PC-3 (cell line): ENCODE measurements at regions not wholly inside any gene's neighbourhood (a gene's known extent, or its start where the extent isn't known, plus 50 kb on each side); places are given as distances from the start of the nearest gene placed in this dataset.

Source experiments
- ATAC-seq: fragments of 200-7000 bp; cut with Tn5 transposase; 2 replicates; pipeline ENCODE4 v1.9.1; 2020; ENCODE audit warnings: mild to moderate bottlenecking, moderate library complexity
- BruUV-seq: library from RNA; stranded (reverse); fragments of 400-500 nt; replicated peaks from 2 replicates; lab custom pipeline; 2021; lab: Mats Ljungman, UMichigan
- CTCF ChIA-PET: fragments of 300-600 bp; sonication (Branson Sonifier 250); formaldehyde crosslinking; loops from one replicate; lab custom pipeline; 2022; ENCODE audit warnings: antibody characterized with exemption; lab: Charles Lee
- POLR2A ChIA-PET: fragments of 300-600 bp; sonication (Branson Sonifier 250); formaldehyde crosslinking; loops from one replicate; lab custom pipeline; 2022; ENCODE audit warnings: antibody characterized with exemption; ENCODE audit not compliant: unreplicated experiment; lab: Charles Lee
- DNase-seq: peaks from one replicate; pipeline ENCODE4 v3.0.0-alpha.2; 2015
- H2AFZ ChIP-seq: fragments of 300-600 bp; sonication (generic); 2 replicates; pipeline ENCODE4 v1.6.0; 2016; ENCODE audit warnings: antibody characterized with exemption, low read length
- H3F3A ChIP-seq: fragments of 300-600 bp; sonication (generic); one replicate; pipeline ENCODE4 v1.6.0; 2017; ENCODE audit warnings: antibody characterized with exemption, low read length, control low read depth, mild to moderate bottlenecking; ENCODE audit not compliant: unreplicated experiment
- H3K27ac ChIP-seq: fragments of 300-600 bp; sonication (generic); 2 replicates; pipeline ENCODE4 v1.5.1; 2016; ENCODE audit warnings: mild to moderate bottlenecking, low read length
- H3K27me3 ChIP-seq: fragments of 300-600 bp; sonication (generic); 2 replicates; pipeline ENCODE4 v1.6.1; 2016; ENCODE audit warnings: low read length, mixed read lengths
- H3K36me3 ChIP-seq: fragments of 300-600 bp; sonication (generic); 2 replicates; pipeline ENCODE4 v1.6.1; 2016; ENCODE audit warnings: low read depth, mixed run types, low read length, mixed read lengths
- H3K4me1 ChIP-seq: fragments of 300-600 bp; sonication (generic); 2 replicates; pipeline ENCODE4 v1.5.1; 2016; ENCODE audit warnings: low read length; ENCODE audit not compliant: insufficient read depth
- H3K4me2 ChIP-seq: fragments of 300-600 bp; sonication (generic); 2 replicates; pipeline ENCODE4 v1.6.0; 2016; ENCODE audit warnings: low read length
- H3K4me3 ChIP-seq: fragments of 300-600 bp; sonication (generic); 2 replicates; pipeline ENCODE4 v1.5.1; 2016; ENCODE audit warnings: mild to moderate bottlenecking, low read length, mixed read lengths
- H3K79me2 ChIP-seq: fragments of 300-600 bp; sonication (generic); 2 replicates; pipeline ENCODE4 v1.6.1; 2017; ENCODE audit warnings: low read length, mixed read lengths
- H3K9ac ChIP-seq: fragments of 300-600 bp; sonication (generic); 2 replicates; pipeline ENCODE4 v1.6.0; 2016; ENCODE audit warnings: mild to moderate bottlenecking, low read length
- H3K9me2 ChIP-seq: fragments of 300-600 bp; sonication (generic); replicated peaks from 2 replicates; pipeline ENCODE4 v1.6.1; 2016; ENCODE audit warnings: mixed run types, low read length, mixed read lengths
- H3K9me3 ChIP-seq: fragments of 300-600 bp; sonication (generic); 2 replicates; pipeline ENCODE4 v1.6.1; 2016; ENCODE audit warnings: low read length, mixed read lengths
- H4K20me1 ChIP-seq: fragments of 300-600 bp; sonication (generic); 2 replicates; pipeline ENCODE4 v1.6.1; 2016; ENCODE audit warnings: low read length, mixed read lengths
- EZH2 ChIP-seq: fragments of 300-600 bp; sonication (generic); IDR thresholded peaks from one replicate; pipeline ENCODE4 v1.6.1; 2017; ENCODE audit warnings: antibody characterized with exemption, mild to moderate bottlenecking, low read length; ENCODE audit not compliant: unreplicated experiment
- EZH2phosphoT487 ChIP-seq: fragments of 300-600 bp; sonication (generic); IDR thresholded peaks from 2 replicates; pipeline ENCODE4 v1.6.1; 2018; ENCODE audit warnings: mild to moderate bottlenecking, antibody characterized with exemption, low read length, borderline replicate concordance
- intact Hi-C: fragments of 100-400 bp; cut with micrococcal nuclease; formaldehyde crosslinking; loops from 2 replicates; pipeline ENCODE4 v1.9.0; 2023
- TF ChIP-seq, protein P1 (sequence below): fragments of 300-600 bp; sonication (generic); conservative IDR thresholded peaks from 2 replicates; pipeline ENCODE4 v1.5.1; 2017; ENCODE audit warnings: antibody characterized with exemption, low read depth, mild to moderate bottlenecking, low read length

DNA sequence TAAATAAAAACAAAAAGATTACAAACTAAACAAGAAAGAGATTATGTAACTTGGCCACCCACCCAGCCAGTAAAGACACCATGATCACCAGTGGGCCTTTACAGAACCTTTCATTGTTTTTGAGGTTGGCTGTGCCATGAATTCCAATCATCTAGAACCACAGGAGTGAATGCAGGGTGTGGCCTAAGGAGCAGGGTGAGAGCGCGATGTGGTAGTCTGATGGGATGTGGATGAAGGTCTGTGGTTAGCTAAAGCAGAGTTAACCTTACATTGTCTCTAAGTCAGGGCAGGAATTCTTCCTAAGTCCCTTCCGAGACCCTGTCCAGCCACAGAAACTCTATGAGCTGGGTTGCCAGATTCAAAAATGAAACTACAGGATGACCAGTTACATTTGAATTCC, 54.0 kb upstream of the CDKN3 start:
- Histone ChIP-seq H2AFZ (no peak overlapping the region), H3K27me3 (no peaks in the 10 kb centered on the region), H3K4me2 (peak overlapping the region; percentile 44; the same call in 1 of the 2 replicates), H3K9ac (no peak overlapping the region), H3K9me3 (no peaks in the 10 kb centered on the region), H3K9me2 (no peaks in the 10 kb centered on the region), H3K36me3 (no peaks in the 10 kb centered on the region), H3K27ac (no peak overlapping the region), H3K79me2 (no peaks in the 10 kb centered on the region), H3K4me1 (peaks cover 21% of the 10 kb centered on the region), H3F3A (no peaks in the 10 kb centered on the region), H4K20me1 (no peaks in the 10 kb centered on the region), H3K4me3 (no peak overlapping the region)
- no TSS peak for BruUV-seq
- intact Hi-C loops: loop anchor here (10.0 kb wide), 1 partner anchor 728 kb away; no protein-coding TSS in a partner anchor
- DNase-seq (no peak), ATAC-seq (no peak)
- CTCF ChIA-PET: interaction anchor here (0.5 to 1.4 kb wide), 8 partner anchors 9 to 1877 kb away, joined by 3 to 8 read pairs (median 6); no protein-coding TSS in a partner anchor
- TF ChIP-seq, protein P1, sequence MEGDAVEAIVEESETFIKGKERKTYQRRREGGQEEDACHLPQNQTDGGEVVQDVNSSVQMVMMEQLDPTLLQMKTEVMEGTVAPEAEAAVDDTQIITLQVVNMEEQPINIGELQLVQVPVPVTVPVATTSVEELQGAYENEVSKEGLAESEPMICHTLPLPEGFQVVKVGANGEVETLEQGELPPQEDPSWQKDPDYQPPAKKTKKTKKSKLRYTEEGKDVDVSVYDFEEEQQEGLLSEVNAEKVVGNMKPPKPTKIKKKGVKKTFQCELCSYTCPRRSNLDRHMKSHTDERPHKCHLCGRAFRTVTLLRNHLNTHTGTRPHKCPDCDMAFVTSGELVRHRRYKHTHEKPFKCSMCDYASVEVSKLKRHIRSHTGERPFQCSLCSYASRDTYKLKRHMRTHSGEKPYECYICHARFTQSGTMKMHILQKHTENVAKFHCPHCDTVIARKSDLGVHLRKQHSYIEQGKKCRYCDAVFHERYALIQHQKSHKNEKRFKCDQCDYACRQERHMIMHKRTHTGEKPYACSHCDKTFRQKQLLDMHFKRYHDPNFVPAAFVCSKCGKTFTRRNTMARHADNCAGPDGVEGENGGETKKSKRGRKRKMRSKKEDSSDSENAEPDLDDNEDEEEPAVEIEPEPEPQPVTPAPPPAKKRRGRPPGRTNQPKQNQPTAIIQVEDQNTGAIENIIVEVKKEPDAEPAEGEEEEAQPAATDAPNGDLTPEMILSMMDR: no peak
- TF ChIP-seq EZH2phosphoT487 (no peak), EZH2 (no peak)
- POLR2A ChIA-PET: interaction anchor here (0.6 kb wide), 1 partner anchor 379 kb away, joined by 4 read pairs; no protein-coding TSS in a partner anchor

DNA sequence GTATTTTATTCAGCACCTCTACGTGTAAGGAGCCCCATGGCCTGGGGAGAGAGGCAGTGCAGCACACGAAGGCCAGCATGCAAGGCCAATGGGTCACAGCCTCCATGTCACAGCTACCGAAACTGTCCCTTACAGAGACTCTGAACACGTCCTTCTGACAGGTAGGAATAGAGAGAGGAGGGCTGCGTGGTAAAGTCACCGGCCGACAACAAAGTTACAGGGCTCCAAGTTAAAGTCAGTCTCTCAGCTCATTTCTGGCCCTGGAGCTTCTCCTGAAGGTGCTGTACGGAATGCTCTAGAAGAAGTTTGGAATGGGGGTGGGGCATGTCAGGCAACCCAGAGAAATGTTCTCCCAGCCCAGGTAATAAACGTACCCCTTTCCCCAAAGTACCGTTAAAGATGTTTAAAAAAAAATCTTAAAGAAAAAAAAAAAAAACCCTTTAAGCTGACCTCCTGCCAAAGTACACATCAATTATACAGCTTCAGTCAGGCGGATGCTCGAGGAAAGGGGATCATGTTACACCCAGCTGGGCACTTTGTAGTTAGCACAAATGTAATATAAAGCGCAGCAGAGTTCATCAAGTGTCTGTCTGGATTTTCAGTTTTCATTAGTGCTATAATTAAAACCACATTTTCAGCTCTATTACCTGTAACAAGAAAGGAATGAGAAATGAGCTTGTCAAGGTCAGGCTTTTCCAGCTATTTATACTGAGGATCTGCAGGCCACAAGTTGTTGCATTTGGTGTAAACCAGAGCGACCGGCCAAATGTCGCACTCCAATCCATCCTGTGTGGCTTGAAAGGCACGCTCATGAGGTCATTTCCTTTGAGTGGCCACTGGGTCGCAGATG, 53.3 kb upstream of the CDKN3 start:
- no peak overlapping the region for H3K27ac ChIP-seq
- TF ChIP-seq EZH2phosphoT487 (no peak), EZH2 (no peak)
- TF ChIP-seq, protein P1: no peak
- H3K79me2 ChIP-seq: no peaks in the 10 kb centered on the region
- POLR2A ChIA-PET: interaction anchor here (0.6 to 0.7 kb wide), 15 partner anchors 21 to 1905 kb away, joined by 3 to 29 read pairs (median 6); partner anchors contain the start of gene CDKN3
- peak; percentile 71 for ATAC-seq
- no peaks in the 10 kb centered on the region for H3K9me2 ChIP-seq
- peak; percentile 78 for DNase-seq
- no peaks in the 10 kb centered on the region for H3F3A ChIP-seq
- H3K4me1 ChIP-seq: peaks cover 20% of the 10 kb centered on the region
- no peaks in the 10 kb centered on the region for H3K36me3 ChIP-seq
- H2AFZ ChIP-seq: no peak overlapping the region
- BruUV-seq: no TSS peak
- H3K4me3 ChIP-seq: no peak overlapping the region
- H3K27me3 ChIP-seq: no peaks in the 10 kb centered on the region
- CTCF ChIA-PET: interaction anchor here (0.5 to 1.4 kb wide), 18 partner anchors 9 to 1878 kb away, joined by 3 to 8 read pairs (median 4); no protein-coding TSS in a partner anchor
- no peaks in the 10 kb centered on the region for H3K9me3 ChIP-seq
- no peaks in the 10 kb centered on the region for H4K20me1 ChIP-seq
- peak overlapping the region; percentile 44 for H3K4me2 ChIP-seq
- no peak overlapping the region for H3K9ac ChIP-seq
- intact Hi-C loops: loop anchor here (10.0 kb wide), 1 partner anchor 729 kb away; no protein-coding TSS in a partner anchor

DNA sequence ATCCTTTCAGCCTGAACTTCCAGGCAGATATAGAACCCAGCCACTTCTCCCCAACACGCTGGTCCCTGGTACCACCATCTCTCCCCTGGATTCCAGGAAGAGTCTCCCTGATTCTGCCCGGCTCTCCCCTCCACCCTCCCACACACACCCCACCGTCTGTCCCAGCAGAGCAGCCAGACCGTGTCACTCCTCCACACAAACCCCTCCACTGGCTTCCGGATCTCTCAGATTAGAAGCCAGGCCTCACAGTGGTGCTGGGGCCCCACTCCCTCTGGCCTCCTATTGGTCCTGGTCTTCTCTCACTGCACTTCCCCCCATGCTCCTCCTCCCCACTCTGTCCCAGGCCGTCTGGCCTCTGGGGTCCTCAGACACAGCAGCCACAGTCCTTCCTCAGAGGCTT, 52.4 kb upstream of the CDKN3 start:
- no TSS peak for BruUV-seq
- Histone ChIP-seq H3K9ac (no peak overlapping the region), H3K79me2 (no peaks in the 10 kb centered on the region), H3F3A (no peaks in the 10 kb centered on the region), H4K20me1 (no peaks in the 10 kb centered on the region), H3K4me2 (no peak overlapping the region), H3K4me1 (peaks cover 19% of the 10 kb centered on the region), H3K27me3 (no peaks in the 10 kb centered on the region), H3K9me2 (no peaks in the 10 kb centered on the region), H3K9me3 (no peaks in the 10 kb centered on the region), H3K36me3 (no peaks in the 10 kb centered on the region), H3K4me3 (no peak overlapping the region), H3K27ac (no peak overlapping the region), H2AFZ (no peak overlapping the region)
- POLR2A ChIA-PET: no interaction called here
- no peak for ATAC-seq
- no peak for DNase-seq
- TF ChIP-seq, protein P1: no peak
- TF ChIP-seq EZH2phosphoT487 (no peak), EZH2 (no peak)
- intact Hi-C loops: loop anchor here (10.0 kb wide), 1 partner anchor 730 kb away; no protein-coding TSS in a partner anchor
- CTCF ChIA-PET: interaction anchor here (1.4 kb wide), 1 partner anchor 76 kb away, joined by 8 read pairs; no protein-coding TSS in a partner anchor
